GM10266 (cell line): ENCODE measurements at regions not wholly inside any gene's neighbourhood (a gene's known extent, or its start where the extent isn't known, plus 50 kb on each side); places are given as distances from the start of the nearest gene placed in this dataset.

Source experiments
- DNase-seq: peaks from one replicate; pipeline ENCODE4 v3.0.0; 2012; ENCODE audit errors: extremely low spot score
- CTCF ChIP-seq: IDR thresholded peaks from 2 replicates; pipeline ENCODE4 v1.5.1; 2012; ENCODE audit warnings: mild to moderate bottlenecking, low read depth; ENCODE audit not compliant: control insufficient read depth, insufficient read depth; ENCODE audit errors: missing control alignments

DNA sequence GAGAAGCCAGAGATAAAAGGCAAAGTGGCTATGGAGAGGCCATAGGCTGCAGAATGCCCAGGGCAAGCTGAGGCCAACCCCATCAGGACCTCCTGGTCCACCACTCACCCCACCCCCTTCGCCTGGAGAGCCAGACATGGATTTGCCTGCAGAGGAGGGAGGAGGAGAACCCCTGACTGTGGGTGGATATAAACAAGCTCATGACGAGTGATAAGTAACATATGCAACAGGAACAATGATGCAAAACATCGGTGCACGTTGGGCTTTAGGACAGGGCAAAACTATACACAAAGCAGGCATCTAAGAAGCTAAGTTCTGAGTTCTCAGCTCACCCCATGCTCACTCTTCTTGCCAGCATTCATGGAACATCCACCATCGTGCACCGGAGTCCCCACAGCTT, 150.3 kb downstream of the ETS2 start:
- DNase-seq = no peak
- TF ChIP-seq CTCF = no peak

DNA sequence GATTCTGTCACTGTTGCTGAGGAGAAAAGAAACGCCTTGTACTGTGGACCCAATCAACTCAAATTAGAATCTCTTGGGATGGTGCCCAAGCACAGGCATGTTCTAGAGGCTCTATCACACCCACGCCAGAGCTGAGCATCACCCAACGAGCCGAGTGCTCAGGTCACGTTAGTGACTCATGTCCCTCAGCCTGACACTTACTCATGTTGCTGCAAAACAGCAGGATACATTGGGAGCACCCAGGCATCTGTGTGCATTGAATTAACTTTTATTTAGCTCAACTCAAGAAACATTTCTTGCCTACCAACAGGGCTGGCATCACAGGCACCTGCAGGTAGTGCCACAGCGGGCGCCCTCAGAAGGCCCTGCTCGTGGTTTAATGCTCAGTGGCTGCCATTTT, 149.8 kb downstream of the ETS2 start:
- no peak for DNase-seq

DNA sequence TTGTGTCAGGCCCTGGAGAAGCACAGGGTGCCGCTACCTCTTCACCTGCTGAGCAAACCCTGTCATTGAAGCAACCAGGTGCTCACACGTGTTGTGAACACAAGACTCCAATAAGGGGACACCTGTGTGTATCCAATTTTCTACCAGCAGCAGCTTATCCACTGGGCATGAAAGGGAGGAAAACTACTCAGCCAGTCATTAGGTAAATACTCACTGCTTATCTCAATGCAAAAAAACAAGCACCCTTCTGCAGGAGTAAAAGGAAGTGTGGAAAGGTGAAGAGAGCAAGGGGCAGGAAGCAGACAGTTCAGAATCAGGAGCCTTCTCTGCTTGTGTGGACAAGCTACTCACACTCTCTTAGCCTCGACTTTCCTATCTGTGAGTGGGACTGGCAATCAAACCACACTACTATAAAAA, 148.9 kb downstream of the ETS2 start:
- TF ChIP-seq CTCF = no peak
- no peak for DNase-seq

More for the DNA sequence above, 149.8 kb downstream of the ETS2 start:
- TF ChIP-seq CTCF = no peak

- DNase-seq = no peak
- TF ChIP-seq CTCF = no peak
Observed at GRCh38 chr21:38953516-38953915, 147.8 kb downstream of the ETS2 start.

- DNase-seq = no peak
- no peak for TF ChIP-seq CTCF
Observed at GRCh38 chr21:38952890-38953289, 147.2 kb downstream of the ETS2 start.

DNA sequence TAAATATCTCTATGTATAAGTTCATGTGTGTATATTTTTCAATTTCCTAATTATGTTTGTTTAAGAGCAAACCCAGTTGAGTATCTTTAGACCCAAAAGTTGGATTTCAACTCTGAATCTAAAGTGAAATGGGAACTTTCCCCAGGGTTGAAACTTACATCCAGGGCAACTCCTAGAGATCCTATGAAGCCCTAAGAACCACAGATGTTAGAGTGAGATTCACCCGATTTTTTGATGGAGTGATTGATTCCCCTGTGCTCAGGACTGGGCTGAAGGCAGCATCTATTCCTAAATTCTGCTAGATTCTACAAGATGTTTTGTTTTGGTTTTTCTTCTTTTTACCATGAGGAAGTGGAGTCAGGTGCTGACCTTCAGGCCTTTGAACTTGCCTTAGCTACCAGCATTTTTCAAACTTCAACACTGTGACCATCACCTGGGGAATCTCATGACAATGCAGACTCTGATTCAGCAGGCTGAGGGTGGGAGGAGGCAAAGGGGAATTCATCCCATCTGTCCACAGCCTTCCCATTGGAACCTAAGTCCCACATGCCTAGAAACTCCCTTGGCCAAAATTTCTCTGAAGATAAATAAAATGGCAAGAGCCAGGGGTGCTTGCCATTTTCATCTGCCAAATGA, 145.5 kb downstream of the ETS2 start:
- no peak for TF ChIP-seq CTCF
- no peak for DNase-seq

- no peak for DNase-seq
- no peak for TF ChIP-seq CTCF
Observed at GRCh38 chr21:38950435-38951094, 144.8 kb downstream of the ETS2 start.
